Endothelial cell of umbilical vein (primary cell): ENCODE measurements at regions not wholly inside any gene's neighbourhood (a gene's known extent, or its start where the extent isn't known, plus 50 kb on each side); places are given as distances from the start of the nearest gene placed in this dataset.

Source experiments
- BruUV-seq: library from RNA; stranded (reverse); fragments of 400-500 nt; replicated peaks from 2 replicates; lab custom pipeline; 2021; lab: Mats Ljungman, UMichigan
- CTCF ChIA-PET: fragments of 300-600, 350-600 bp; sonication (Branson Sonifier 250); formaldehyde crosslinking; loops from one replicate; lab custom pipeline; 2021; ENCODE audit warnings: antibody characterized with exemption, inconsistent platforms; lab: Charles Lee
- POLR2A ChIA-PET: fragments of 300-600, 350-600 bp; sonication (Branson Sonifier 250); formaldehyde crosslinking; loops from one replicate; lab custom pipeline; 2021; ENCODE audit warnings: antibody characterized with exemption, inconsistent platforms; lab: Charles Lee
- DNase-seq: peaks from one replicate; pipeline ENCODE4 v3.0.0-alpha.2; 2011; ENCODE audit warnings: low read depth, low spot score
- FAIRE-seq: peaks from 2 replicates; lab custom pipeline; 2011; peaks lifted over from hg19 to GRCh38; lab: Jason Lieb, UNC
- H2AFZ ChIP-seq: 2 replicates; pipeline ENCODE4 v1.6.0; 2012; ENCODE audit warnings: low read depth, low read length, control low read depth, inconsistent platforms
- H3K27ac ChIP-seq: 2 replicates; pipeline ENCODE4 v1.5.1; 2011; ENCODE audit warnings: low read depth, mild to moderate bottlenecking, control low read depth, low read length, moderate library complexity; ENCODE audit not compliant: insufficient read depth
- H3K27me3 ChIP-seq, 2 experiments: 2 replicates each; pipeline versions ENCODE4 v1.6.0 to v1.6.1; 2011; ENCODE audit warnings: low read length in 2 of 2, mixed read lengths in 1 of 2; ENCODE audit not compliant: control insufficient read depth in 2 of 2, insufficient read depth in 2 of 2
- H3K36me3 ChIP-seq, 2 experiments: 2 replicates in 1 of 2; 3 replicates in 1 of 2; pipeline ENCODE4 v1.5.1; 2011; ENCODE audit warnings: low read length in 2 of 2, mild to moderate bottlenecking in 1 of 2, moderate library complexity in 1 of 2; ENCODE audit not compliant: control insufficient read depth in 2 of 2, insufficient read depth in 2 of 2; ENCODE audit errors: extremely low read depth in 1 of 2
- H3K4me1 ChIP-seq: 3 replicates; pipeline ENCODE4 v1.5.1; 2011; ENCODE audit warnings: mild to moderate bottlenecking, low read length; ENCODE audit not compliant: control insufficient read depth, insufficient read depth; ENCODE audit errors: extremely low read depth
- H3K4me2 ChIP-seq: 2 replicates; pipeline ENCODE4 v1.6.1; 2011; ENCODE audit warnings: low read length, control low read depth, mixed read lengths; ENCODE audit not compliant: insufficient read depth
- H3K4me3 ChIP-seq, 3 experiments: fragments of 200-600 bp in 1 of 3; sonication (generic), shearing (Covaris generic) in 1 of 3; replicated peaks in 1 of 3; 2 replicates each; pipeline ENCODE4 v1.5.1; 2011 to 2016; ENCODE audit warnings: control low read depth in 3 of 3, low read length in 3 of 3, mild to moderate bottlenecking in 2 of 3, inconsistent platforms in 1 of 3, low read depth in 1 of 3, moderate library complexity in 1 of 3; ENCODE audit not compliant: insufficient read depth in 1 of 3
- H3K79me2 ChIP-seq: 2 replicates; pipeline ENCODE4 v1.6.0; 2012; ENCODE audit warnings: low read length, inconsistent platforms; ENCODE audit not compliant: control insufficient read depth, insufficient read depth
- H3K9ac ChIP-seq: replicated peaks from 2 replicates; pipeline ENCODE3; 2011; ENCODE audit warnings: low read length, control low read depth; ENCODE audit not compliant: insufficient read depth; ENCODE audit errors: extremely low read depth
- H3K9me1 ChIP-seq: replicated peaks from 3 replicates; pipeline ENCODE4 v1.6.0; 2011; ENCODE audit warnings: mild to moderate bottlenecking, low read length; ENCODE audit not compliant: control insufficient read depth, insufficient read depth; ENCODE audit errors: extremely low read depth
- H3K9me3 ChIP-seq: replicated peaks from 2 replicates; pipeline ENCODE4 v1.5.1; 2012; ENCODE audit warnings: low read length, inconsistent platforms; ENCODE audit not compliant: control insufficient read depth, insufficient read depth
- H4K20me1 ChIP-seq: replicated peaks from 2 replicates; pipeline ENCODE3; 2011; ENCODE audit warnings: mild to moderate bottlenecking, low read length; ENCODE audit not compliant: control insufficient read depth, insufficient read depth; ENCODE audit errors: extremely low read depth
- EZH2 ChIP-seq: IDR thresholded peaks from 2 replicates; pipeline ENCODE4 v1.6.1; 2012; ENCODE audit warnings: borderline replicate concordance, low read depth, mild to moderate bottlenecking, moderate library complexity, low read length, inconsistent platforms; ENCODE audit not compliant: severe bottlenecking
- FOS ChIP-seq: IDR thresholded peaks from 2 replicates; pipeline ENCODE4 v1.6.1; 2011; ENCODE audit warnings: mild to moderate bottlenecking, low read length, moderate library complexity, borderline replicate concordance; ENCODE audit not compliant: insufficient read depth
- GATA2 ChIP-seq: IDR thresholded peaks from 2 replicates; pipeline ENCODE4 v1.7.0; 2011; ENCODE audit warnings: low read depth, mild to moderate bottlenecking, moderate library complexity, mixed read lengths, low read length; ENCODE audit not compliant: insufficient read length, insufficient read depth
- JUN ChIP-seq: IDR thresholded peaks from 2 replicates; pipeline ENCODE4 v1.6.1; 2011; ENCODE audit warnings: borderline replicate concordance, low read depth; ENCODE audit not compliant: insufficient read length, insufficient read depth
- MYC ChIP-seq: IDR thresholded peaks from one replicate; pipeline ENCODE4 v1.6.1; 2011; ENCODE audit warnings: mild to moderate bottlenecking, low read depth, low read length
- POLR2A ChIP-seq: IDR thresholded peaks from 2 replicates; pipeline ENCODE4 v1.6.1; 2012; ENCODE audit warnings: low read depth, mild to moderate bottlenecking, control low read depth, low read length
- POLR2AphosphoS5 ChIP-seq: IDR thresholded peaks from 2 replicates; pipeline ENCODE4 v1.6.1; 2012; ENCODE audit warnings: low read depth, mild to moderate bottlenecking, control low read depth, low read length, moderate library complexity; ENCODE audit not compliant: insufficient read depth
- dilution Hi-C: fragments of 300-500 bp; cut with MboI; formaldehyde crosslinking; loops from one replicate; pipeline ENCODE4 v1.15.0; 2019; ENCODE audit warnings: low sequenced_read_pairs; ENCODE audit not compliant: extremely low pct_ligation_motif_present
- intact Hi-C: fragments of 100-400 bp; cut with micrococcal nuclease; formaldehyde crosslinking; loops from one replicate; pipeline ENCODE4 v1.10.0; 2022
- TF ChIP-seq, protein P1 (sequence below): IDR thresholded peaks from 2 replicates; pipeline ENCODE4 v1.6.1; 2011; ENCODE audit not compliant: insufficient read depth, insufficient read length
- TF ChIP-seq, protein P2 (sequence below), 2 donors: IDR thresholded peaks; 1 replicate in 1 of 2; 2 replicates in 1 of 2; pipeline ENCODE4 v1.5.1; 2011; ENCODE audit warnings: low read length in 2 of 2, mild to moderate bottlenecking in 2 of 2, moderate library complexity in 2 of 2, control low read depth in 1 of 2, inconsistent platforms in 1 of 2, low read depth in 1 of 2; ENCODE audit not compliant: insufficient read depth in 1 of 2; ENCODE audit errors: extremely low read depth in 1 of 2

DNA sequence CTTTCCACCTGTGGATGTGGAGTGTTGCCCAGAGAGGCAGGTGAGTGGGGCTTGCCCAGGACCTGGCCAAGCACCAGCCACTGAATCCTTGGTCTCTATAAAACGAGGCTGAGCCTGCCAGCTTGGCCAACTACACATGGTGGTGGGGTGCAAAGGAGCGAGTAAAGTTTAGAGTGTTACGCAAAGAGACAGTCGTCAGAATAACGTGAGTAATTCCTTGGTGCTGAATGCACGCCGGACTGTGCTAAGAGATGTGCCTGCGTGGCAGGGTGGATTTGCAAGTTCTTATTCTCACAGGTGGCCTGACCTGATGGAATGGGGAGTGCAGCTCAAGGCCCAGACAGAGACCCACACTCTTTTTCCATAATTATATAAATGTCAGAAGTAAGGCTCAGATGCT is 88.6 kb upstream of the B3GAT1 start:
- no peak for TF ChIP-seq EZH2
- TF ChIP-seq JUN, result no peak
- TF ChIP-seq GATA2, result no peak
- TF ChIP-seq, protein P1, sequence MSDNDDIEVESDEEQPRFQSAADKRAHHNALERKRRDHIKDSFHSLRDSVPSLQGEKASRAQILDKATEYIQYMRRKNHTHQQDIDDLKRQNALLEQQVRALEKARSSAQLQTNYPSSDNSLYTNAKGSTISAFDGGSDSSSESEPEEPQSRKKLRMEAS, result no peak
- no peak for TF ChIP-seq POLR2A
- no peak for TF ChIP-seq POLR2AphosphoS5
- TF ChIP-seq, protein P2, sequence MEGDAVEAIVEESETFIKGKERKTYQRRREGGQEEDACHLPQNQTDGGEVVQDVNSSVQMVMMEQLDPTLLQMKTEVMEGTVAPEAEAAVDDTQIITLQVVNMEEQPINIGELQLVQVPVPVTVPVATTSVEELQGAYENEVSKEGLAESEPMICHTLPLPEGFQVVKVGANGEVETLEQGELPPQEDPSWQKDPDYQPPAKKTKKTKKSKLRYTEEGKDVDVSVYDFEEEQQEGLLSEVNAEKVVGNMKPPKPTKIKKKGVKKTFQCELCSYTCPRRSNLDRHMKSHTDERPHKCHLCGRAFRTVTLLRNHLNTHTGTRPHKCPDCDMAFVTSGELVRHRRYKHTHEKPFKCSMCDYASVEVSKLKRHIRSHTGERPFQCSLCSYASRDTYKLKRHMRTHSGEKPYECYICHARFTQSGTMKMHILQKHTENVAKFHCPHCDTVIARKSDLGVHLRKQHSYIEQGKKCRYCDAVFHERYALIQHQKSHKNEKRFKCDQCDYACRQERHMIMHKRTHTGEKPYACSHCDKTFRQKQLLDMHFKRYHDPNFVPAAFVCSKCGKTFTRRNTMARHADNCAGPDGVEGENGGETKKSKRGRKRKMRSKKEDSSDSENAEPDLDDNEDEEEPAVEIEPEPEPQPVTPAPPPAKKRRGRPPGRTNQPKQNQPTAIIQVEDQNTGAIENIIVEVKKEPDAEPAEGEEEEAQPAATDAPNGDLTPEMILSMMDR (IDR thresholded peaks at IDR 0.05; ENCODE audit: extremely low read depth in 1 of 2, insufficient read depth in 1 of 2, low read depth in 1 of 2, low read length in 2 of 2), result no peak
- no peak for TF ChIP-seq MYC
- no peak for TF ChIP-seq FOS
- no peaks in the 10 kb centered on the region for H3K9me1 ChIP-seq
- H3K36me3 ChIP-seq, result no peaks in the 10 kb centered on the region
- FAIRE-seq (no peak), DNase-seq (no peak)
- no peak overlapping the region for H3K27ac ChIP-seq
- CTCF ChIA-PET, result no interaction called here
- POLR2A ChIA-PET, result no interaction called here
- no TSS peak for BruUV-seq
- H3K4me3 ChIP-seq, result no peak overlapping the region
- no peaks in the 10 kb centered on the region for H4K20me1 ChIP-seq
- H3K79me2 ChIP-seq, result no peaks in the 10 kb centered on the region
- no peak overlapping the region for H3K9ac ChIP-seq
- H2AFZ ChIP-seq, result no peak overlapping the region
- H3K27me3 ChIP-seq, result no peaks in the 10 kb centered on the region
- peaks cover 3% of the 10 kb centered on the region for H3K4me1 ChIP-seq
- no peak overlapping the region for H3K4me2 ChIP-seq
- dilution Hi-C loops, result no loop called here
- H3K9me3 ChIP-seq, result peaks cover 2% of the 10 kb centered on the region
- intact Hi-C loops, result no loop called here
